Spleen (tissue), 7 donors: ENCODE measurements at regions not wholly inside any gene's neighbourhood (a gene's known extent, or its start where the extent isn't known, plus 50 kb on each side); places are given as distances from the start of the nearest gene placed in this dataset.

Experiments used
- CTCF ChIP-seq, 11 experiments: fragments of 200-600 bp in 7 of 11; fragments of 450-650 bp in 4 of 11; sonication (generic) in 4 of 11; IDR thresholded peaks in 8 of 11; conservative IDR thresholded peaks in 3 of 11; 1 replicate in 7 of 11; 2 replicates in 4 of 11; pipeline versions ENCODE4 v1.4.0 to v1.8.0; 2016 to 2021; ENCODE audit warnings: antibody characterized with exemption in 11 of 11, inconsistent platforms in 4 of 11, mild to moderate bottlenecking in 1 of 11
- POLR2A ChIP-seq, 3 donors: fragments of 450-650 bp; IDR thresholded peaks; one replicate each; pipeline ENCODE4 v1.5.1; 2017; ENCODE audit warnings: antibody characterized with exemption in 3 of 3, mild to moderate bottlenecking in 1 of 3
- POLR2AphosphoS5 ChIP-seq, 3 donors: sonication (generic); formaldehyde crosslinking; IDR thresholded peaks; one replicate each; pipeline ENCODE4 v1.5.1; 2017; ENCODE audit warnings: antibody characterized with exemption in 3 of 3
- donor health status: DM: no; HTN: no; CAD: no; lungs with moderate emphysema.
- donor health status: DM: no; HTN: no; CAD: no.
- donor health status: DM: no; HTN: no; CAD: no.

- TF ChIP-seq CTCF (IDR thresholded peaks at IDR 0.05 in 8 of 11, conservative IDR thresholded peaks at IDR 0.05 in 3 of 11) (no peak), POLR2AphosphoS5 (IDR thresholded peaks at IDR 0.05) (no peak), POLR2A (IDR thresholded peaks at IDR 0.05) (no peak)
Observed at GRCh38 chr5:81820318-81820636, 69.4 kb upstream of the SSBP2 start.
